Inflammatory macrophage treated with lipopolysaccharide for 4 hours (primary cell): ENCODE measurements at regions not wholly inside any gene's neighbourhood (a gene's known extent, or its start where the extent isn't known, plus 50 kb on each side); places are given as distances from the start of the nearest gene placed in this dataset.
A peak's percentile ranks its signal among the peaks of the same experiment; 100 is the strongest.

ENCODE experiments used
- DNase-seq: peaks from one replicate; pipeline ENCODE4 v3.0.0-alpha.2; 2020

DNA sequence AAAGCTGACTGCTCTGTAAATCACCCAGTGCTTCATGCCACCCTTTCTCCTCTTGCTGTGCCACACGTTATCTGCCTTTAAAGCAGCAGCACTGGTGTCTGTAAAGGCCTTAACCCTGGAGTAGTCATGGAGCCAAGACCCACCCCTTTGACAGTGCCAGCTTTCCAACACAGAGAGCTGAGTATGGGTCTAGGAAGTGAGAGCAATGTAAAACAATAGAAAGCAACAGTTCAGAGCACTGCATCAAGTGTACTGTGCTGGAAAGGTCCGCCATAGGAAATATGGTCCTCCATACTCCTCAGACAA is 139.5 kb downstream of the DAD1 start:
- DNase-seq = no peak

DNA sequence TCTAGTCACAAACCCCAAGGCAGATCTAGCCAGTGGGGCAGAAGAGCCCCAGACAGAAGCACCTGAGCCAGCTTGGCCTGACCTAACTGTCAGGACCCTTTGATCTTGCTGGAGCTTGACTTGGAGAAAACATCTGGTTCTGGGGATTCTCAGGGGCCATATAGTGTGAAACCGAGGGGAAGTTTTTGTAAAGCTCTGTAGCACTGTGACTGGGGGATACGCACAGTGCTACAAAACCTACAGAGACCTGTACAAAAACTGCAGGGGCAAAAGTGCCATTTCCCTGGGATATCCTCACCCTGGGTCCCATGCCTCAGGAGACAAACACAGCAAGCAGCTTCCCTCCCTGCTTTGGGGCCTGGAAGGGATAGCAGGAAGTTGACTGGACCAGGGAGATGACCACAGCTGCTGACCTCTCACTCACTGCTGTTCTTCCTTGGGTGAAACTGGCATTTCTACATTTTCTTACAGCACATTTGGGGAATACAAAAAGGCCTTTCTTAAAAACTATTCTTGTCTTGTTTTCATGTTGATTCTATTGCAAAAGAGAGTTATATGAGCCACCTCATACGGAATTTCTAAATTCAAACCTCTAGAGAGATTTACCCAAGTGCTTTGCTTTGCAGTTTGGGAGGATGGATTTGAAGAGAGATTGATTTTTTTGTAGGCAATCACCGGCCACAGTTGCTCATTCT is 140.0 kb downstream of the DAD1 start:
- peak; percentile 34 for DNase-seq

DNA sequence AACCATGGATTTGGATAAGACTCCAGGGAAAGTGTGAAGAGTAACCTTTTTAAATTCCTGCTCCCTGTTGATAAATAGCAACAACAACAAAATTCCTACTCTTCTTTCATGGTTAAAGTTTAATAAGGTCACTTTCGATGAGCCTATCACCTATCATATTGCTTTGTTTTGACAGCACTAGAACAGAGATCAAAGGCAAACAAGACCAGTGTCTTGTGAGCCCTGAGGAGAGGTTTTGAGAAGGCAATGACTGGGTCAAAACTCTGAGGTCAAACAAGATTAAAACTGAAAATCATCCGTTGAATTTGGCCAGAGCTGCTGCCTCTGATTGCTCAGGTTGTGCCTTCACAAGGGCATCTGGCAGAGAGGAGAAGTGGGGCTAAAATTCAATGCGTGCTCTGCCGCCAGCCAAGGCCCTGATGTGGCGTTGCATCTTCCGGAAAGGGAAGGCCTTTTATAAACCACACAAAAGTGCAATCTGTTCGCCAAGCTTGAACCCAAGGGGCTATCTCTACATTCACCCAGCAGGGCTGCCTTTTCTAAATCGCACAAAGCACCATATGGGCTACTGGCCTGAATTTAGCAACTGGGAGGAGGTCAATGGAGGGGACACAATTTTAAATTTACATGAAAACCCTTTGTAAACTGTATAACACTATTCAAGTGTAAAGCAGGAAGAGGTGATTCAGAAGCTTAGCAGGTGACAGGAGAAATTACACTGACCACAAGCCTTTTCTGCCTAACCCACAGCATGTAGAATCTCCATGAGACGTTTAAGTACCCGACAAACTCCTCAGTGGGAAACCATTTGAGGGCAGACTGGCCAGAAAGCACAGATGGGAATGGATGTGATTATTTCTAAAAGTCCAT is 140.8 kb downstream of the DAD1 start:
- DNase-seq = no peak

DNA sequence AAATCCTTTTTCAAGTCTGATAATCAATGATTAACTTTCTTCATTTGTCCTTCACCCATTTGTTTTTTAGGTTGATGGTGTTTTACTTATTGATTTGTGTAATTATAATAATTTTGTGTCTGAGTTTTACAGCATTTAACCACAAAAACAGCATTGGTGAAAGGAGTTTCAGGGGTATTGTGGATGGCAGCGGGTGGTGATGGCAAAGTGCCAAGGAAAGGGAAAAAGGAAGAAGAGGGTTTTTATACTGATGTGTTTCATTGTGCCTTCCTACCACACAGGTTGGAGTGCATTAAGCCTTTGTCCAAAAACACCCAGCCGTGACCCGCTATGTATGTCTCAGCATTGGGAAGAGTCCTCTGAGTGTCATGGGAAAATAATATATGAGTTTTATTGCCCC is 150.3 kb downstream of the DAD1 start:
- DNase-seq = no peak

DNA sequence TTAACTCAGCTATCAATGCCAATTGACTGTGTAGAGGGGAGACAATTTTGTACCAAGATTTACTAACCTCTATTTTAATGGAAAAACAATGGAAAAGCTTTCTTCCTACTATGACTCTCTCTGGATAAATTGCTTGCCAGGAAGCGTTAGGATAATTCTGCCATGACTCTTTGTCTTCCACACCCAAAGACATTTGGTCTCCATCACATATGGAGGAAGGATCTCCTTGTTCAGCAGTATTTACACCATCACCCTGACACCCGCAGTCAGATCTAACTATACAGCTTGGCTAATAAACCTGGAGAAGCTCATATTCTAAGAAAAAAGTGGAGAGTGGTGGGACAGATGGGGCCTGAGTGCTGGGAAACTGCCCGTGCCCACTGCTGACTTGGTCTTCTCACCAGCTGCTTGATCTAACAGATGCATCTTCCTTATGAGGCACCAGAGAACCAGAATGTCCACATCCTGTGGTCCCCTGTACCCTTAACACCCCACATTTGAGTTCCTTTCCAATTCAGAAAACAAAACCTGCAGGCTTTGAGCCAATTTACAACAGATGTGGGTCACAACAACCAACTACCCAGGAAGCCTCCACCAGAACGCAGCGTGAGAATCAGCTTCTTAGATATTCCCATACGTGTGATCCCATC is 154.0 kb downstream of the DAD1 start:
- no peak for DNase-seq

DNA sequence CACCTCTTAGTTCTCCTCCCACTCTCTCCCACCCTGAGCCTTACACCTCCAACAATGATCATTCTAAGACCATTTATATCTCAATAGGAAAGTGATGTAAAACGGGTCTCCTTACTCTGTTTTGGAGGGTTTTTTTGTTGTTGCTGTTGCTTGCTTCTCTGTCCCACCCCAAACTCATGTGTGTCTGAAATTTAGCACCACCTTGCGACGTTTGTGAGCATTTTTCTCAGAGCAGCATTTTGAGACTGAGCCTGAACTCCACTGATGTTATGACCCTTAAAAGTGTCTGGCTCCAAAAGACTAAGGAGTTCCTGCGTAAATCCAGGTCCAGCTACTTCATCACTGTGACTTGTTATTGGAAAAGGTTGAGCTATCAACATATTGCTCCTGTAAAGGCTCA is 155.0 kb downstream of the DAD1 start:
- DNase-seq = no peak

DNA sequence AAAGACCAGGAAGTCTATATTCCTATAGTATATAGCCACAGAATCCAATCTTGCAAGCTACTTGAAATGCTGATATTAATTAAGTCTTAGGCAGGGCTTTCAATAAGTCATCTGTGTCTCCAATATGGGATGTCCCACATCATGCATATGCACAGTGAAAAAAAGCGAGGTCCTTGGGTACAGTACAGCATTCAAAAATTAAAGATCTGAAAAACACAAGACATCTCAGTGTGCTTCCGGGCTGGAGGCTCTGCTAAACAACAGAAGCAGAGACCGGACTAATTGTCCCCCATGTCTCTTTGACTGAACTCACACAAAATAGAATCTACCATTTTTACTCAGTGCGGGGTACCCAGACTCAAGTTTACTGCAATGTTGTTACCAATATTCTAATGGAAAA is 156.0 kb downstream of the DAD1 start:
- no peak for DNase-seq

DNA sequence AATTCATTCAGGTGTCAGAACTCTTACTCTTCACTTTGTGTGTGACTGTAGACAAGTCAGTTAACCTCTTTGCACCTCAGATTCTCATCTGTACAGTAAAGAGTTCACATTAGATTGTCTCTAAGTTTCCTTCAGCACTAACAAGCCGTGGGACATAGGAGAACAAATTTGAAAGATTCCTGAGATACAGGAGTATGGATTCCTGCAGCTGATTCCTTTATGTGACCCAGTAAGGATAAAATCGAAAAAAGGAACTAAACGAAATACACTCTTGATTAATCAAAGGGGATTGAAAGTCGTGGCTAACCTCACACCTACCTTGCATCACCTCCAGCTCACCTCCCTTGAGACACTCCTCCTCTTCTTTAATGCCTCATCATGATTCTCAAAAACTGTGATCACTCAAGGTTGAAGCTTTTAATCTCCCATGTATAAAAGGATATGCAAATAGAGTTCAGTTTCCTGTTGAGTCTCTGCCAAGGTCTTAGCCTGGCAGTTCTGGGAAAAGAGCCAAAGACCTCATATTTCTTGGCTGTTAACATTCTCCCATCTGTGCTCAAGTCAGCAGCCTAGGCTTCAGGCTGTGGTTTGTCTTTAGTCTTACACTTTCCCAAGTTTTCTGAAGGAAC is 156.6 kb downstream of the DAD1 start:
- no peak for DNase-seq

DNA sequence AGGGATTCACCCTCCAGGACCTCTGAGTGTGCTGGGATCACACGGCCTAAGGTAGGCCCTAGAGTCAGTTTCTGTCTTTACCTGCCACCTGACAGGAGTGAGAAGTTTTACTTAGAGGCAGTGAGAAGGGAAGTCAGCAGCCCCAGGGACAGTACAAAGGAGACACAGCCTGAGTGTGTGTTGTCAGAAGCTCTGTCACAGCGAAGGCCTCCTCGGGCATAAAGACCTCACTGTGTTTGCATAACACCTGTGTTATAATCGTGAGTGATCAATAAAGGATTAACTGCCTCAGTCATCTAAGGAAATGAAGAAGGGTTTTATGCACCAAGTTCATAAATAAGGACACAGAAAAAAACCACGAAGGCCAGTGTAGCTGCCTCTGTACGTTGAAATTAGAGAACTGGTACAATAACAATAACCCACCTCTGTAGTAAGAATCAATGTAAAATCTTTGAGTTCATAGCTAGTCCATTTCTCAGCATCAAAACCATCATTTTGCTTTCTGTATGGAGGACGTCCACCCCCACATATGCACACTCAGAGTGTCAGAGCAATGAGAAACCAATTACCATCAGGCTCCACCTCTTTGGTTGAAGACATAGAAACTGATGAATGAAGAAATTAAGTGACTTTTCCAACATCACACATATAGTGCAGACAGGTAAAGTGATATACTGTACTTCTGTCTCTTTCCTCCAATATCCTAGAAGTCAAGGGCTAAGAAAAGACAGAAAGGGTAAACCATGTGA is 159.3 kb downstream of the DAD1 start:
- DNase-seq = no peak

DNA sequence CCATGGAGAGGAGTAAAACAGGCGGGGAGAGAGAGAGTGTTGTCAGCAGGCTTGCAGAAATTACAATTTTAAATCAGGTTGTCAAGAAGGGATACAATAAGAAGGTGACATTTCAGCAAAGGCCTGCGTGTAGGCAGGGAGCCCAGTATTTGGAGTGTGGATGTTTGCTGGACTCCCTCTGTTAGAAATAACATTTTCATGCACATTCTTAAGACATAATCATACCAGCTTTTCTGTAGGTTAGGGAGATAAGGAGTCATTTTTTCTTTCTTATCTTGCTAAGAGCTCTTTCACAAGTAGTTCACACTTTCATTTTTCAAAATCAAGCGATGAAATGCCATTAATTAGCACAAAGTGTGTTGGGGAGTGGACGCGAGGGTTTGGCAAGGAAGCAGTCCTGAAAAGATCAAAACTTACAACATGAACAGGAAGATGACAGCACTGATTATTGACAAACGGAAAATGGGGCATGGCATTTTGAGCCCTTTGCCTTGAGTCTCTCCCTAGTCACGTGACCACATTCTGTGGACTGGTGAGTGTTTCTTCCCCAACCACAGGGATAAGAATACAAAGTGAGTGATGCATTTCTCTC is 160.2 kb downstream of the DAD1 start:
- DNase-seq = peak; percentile 68

DNA sequence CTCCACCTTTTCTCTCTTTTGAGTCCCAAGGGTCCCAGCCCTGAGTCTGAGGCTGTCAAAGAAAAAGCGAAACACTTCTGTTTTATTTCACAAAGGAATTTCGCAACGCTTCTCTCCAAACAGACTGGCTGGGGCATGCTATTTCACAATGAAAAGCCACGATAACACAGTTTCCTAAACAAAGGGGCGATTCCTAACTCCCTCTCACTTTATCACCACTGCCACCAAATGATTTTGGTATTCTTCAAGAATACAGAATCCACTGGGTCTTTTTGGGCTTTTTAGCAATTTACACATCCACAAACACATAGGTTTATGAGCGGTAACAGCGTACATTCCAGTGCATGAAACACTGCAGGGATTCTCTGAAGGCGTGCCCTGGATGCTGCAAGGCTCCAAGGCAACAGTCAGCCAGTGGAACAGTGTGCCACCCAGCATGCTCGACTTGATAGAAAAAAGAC is 161.2 kb downstream of the DAD1 start:
- peak; percentile 94 for DNase-seq

DNA sequence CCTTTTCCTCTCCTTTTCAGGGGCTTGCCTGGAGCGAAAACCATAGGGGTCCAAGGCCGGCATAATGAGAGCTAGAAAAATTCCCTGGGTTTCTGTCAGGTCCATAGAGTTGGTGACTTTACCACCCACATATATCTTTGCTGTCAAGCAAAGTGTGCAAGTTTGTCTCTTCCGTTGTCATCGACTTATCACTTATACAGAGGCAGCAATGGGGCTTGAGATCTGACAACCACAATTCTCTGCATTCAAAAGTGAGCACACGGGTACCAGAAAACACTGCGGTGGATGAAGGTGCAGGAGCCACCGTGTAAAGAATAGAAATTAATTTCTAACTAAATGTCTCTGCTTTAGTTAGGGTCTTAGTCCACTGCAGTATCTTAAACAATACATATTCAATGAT is 162.3 kb downstream of the DAD1 start:
- no peak for DNase-seq

DNA sequence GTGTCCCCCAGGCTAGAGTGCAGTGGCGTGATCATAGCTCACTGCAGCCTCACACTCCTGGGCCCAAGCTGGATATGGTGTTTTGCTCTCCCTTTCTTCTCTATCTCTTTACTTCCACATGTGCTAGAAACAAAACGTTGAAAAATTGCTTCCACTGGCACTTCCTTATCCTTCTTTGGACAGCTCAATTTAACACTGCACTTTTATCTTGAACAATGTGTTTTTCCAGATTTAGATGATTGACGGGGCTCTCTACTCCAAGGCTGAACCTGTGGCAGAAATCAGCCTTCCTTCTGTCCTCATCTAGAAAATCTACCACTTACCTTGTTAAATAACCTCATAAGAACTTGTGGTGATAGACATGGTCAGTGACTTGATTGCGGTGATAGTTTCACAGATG is 165.1 kb downstream of the DAD1 start:
- no peak for DNase-seq

DNA sequence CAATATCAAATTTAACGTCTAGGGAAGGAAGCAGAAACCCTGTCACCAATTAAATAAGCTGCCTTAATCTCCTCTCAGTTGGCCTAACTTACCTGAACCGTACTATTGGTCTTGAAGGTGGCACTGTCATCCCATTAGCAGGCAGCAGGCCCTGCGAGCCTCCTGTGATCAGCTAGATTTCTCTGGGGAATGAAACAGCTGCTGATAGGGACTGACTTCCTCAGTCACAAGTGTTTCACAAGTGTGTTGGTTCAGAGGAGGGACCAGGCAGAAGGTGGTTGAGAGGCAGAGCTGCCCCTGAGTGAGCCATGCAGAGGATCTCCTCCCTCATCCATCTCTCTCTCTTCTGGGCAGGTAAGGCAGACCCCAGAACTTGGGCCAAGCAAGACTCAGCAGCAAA is 166.8 kb downstream of the DAD1 start:
- peak; percentile 21 for DNase-seq

DNA sequence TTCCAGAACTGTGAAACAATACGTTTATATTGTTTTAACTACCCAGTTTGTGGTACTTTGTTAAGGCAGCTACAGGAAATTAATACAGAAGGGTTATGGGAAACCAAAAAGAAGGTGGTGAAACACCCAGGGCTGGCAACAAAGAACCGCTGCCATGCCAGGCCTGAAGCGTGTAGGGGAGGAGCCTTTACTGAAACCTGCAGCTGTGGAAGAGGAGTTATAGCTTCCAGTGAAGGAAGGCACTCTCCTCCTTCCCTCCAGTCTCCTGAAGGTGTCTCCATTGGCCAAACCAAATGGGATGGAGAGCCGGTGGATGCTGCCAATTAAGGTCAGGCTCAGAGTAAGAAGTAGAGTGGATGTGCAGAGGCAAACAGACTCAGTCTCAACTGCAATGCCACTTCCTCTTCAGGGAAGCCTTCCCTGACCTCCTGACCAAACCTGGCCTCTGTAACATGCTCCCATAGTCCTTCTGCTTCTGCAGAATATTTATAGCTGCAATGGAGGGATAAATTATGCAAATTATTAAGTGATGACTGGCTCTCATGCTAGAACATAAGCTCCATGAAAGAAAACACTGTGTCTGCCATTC is 168.3 kb downstream of the DAD1 start:
- peak; percentile 14 for DNase-seq

DNA sequence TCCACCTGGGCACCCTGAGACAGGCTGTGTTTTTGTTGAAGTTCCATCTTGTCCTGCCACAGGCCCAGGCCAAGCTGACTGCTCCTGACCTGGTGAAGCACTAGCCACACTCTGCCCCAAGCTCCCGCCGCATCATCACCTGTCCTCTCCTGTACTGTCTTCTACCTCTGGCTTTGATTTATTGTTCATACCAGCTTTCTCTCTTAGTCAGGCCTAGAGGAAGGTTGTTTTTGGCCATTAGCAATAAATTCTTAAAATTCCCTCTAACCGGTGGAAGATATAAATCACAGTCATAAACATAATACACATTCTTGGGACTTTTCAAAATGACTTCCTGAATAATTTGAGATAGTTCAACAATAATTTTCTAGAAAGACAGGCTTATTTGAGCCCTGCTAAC is 169.4 kb downstream of the DAD1 start:
- DNase-seq = no peak

DNA sequence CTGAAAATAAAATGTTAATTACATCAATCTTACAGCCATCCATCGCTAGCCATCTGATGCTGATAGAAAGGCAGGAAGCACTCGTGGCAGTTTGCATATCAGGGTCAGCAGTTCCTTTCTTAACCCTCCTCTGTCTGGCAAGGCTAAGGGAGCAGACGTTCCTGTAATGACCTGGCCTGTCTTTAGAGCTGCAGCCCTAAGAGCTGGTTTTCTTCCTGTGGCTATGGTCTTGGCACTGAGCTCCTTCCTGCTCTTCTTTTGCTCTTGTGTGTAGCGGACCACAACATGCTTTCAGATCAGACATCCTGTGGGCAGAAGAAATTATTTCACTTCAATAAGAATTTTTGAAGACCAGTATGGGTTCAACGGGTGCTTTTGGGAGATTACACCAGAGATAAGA is 170.4 kb downstream of the DAD1 start:
- DNase-seq = no peak

DNA sequence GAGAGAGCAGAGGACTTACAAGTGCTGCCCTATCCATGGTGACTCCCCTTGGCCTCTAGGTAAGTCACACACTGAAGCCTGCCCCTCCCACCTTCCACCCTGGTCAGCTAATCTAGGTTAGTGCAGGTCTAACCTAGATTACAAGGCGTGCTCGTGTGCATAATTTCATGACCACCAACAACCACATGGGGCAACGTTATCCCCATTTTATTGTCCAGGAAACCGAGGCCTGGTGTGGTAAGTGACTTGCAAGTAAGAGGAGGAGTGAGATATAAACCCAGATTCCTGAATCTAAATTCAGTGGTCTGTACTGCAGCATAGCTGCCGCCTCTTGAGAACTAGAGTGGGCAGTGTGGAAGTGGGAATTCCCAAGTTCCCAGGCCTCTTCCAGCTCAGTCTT is 171.1 kb downstream of the DAD1 start:
- no peak for DNase-seq

DNA sequence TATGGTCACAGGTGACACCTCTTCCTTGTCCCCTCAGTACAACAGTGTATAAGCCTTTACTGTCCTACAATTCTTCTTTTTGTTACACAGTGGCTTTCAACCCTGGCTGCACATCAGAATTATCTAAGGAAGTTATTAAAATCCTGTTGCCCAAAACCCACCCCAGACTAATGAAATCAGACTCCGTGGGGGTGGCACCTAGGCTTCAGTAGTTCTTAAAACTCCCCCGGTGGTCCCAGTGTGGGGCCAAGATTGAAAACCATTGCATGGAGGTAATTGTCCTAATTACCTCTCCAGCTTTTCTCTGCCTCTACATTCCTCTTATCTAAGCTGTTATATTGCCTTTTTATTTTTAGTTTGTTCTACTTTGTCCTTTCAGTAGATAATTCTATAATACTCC is 172.8 kb downstream of the DAD1 start:
- DNase-seq = no peak

DNA sequence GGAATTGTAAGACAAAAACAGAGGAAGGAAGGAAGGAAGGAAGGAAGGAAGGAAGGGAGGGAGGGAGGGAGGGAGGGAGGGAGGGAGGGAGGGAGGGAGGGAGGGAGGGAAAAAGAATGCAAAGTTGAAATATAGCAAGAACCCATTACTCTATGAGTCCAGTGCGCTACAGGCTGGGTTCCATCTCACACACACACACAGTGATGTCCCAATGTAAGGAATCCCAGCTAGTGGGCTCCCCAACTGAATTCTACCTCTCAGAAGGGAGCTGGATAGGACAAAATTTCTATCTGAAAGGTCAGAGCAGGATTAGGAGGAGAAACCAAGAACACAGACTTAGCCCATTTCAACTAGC is 173.4 kb downstream of the DAD1 start:
- DNase-seq = no peak

DNA sequence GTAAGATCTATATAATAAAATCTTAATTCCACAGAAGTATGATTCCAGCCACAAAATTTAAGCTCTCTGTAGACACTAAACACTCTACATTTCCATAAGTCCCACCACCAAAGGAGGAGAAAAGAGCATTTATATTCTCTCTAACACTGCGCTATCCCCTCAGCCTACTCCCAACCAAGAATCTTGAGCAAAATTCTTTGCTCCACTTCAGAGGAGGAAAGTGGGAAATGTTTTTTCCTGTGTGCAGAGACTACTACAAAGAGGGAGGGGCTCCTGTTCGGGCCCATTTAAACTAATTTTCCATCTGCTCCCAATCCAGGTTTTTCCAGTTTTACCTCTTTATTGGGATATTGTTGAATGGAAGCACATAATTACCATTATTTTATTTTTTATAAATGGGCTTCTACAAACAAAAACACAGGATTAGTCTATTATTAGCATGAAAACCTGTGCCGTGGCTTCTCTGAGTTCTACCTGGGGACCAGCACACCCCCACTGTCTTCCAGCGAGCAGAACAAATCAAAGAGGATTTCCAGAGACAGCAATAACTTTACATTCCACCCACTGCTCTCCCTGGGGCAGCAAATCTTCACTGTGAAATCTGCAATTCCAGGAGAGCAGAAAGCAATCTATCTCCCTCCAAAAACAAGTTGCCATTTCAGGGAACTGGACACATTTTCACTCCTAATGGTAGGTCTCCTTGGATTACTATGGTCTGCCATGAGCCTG is 174.0 kb downstream of the DAD1 start:
- no peak for DNase-seq
